Cardiac muscle cell (in vitro differentiated cells and primary cell): ENCODE measurements at regions not wholly inside any gene's neighbourhood (a gene's known extent, or its start where the extent isn't known, plus 50 kb on each side); places are given as distances from the start of the nearest gene placed in this dataset.
"Not testable (repeated sequence)": the region's sequence is repeated elsewhere in the genome, so short reads cannot be mapped to it uniquely, and the experiment has no call there.

Source experiments
- DNase-seq, 2 donors: peaks; one replicate each; pipeline versions ENCODE4 v3.0.0 to v3.0.0-alpha.2; 2010 to 2017; ENCODE audit warnings: low read depth in 1 of 2, low spot score in 1 of 2
- H3K27ac ChIP-seq: fragments of 200-600 bp; sonication (generic); 2 replicates; pipeline ENCODE4 v1.5.1; 2016
- H3K27me3 ChIP-seq: fragments of 200-600 bp; sonication (generic); 2 replicates; pipeline ENCODE4 v1.6.0; 2016; ENCODE audit warnings: control low read depth
- H3K36me3 ChIP-seq: fragments of 200-600 bp; sonication (generic); 2 replicates; pipeline ENCODE4 v1.5.1; 2016; ENCODE audit warnings: control low read depth
- H3K4me1 ChIP-seq: fragments of 200-600 bp; sonication (generic); 2 replicates; pipeline ENCODE4 v1.8.1; 2017; ENCODE audit warnings: low read depth, mild to moderate bottlenecking, mixed run types
- H3K4me3 ChIP-seq: fragments of 200-600 bp; sonication (generic); 2 replicates; pipeline ENCODE4 v1.5.1; 2016; ENCODE audit warnings: mild to moderate bottlenecking
- H3K9me3 ChIP-seq: fragments of 200-600 bp; sonication (generic); 2 replicates; pipeline ENCODE4 v1.5.1; 2017; ENCODE audit warnings: low read depth, mild to moderate bottlenecking, control low read depth
- TF ChIP-seq, protein P1 (sequence below): IDR thresholded peaks from 2 replicates; pipeline ENCODE4 v1.5.1; 2012; ENCODE audit warnings: low read depth, mild to moderate bottlenecking, low read length

DNA sequence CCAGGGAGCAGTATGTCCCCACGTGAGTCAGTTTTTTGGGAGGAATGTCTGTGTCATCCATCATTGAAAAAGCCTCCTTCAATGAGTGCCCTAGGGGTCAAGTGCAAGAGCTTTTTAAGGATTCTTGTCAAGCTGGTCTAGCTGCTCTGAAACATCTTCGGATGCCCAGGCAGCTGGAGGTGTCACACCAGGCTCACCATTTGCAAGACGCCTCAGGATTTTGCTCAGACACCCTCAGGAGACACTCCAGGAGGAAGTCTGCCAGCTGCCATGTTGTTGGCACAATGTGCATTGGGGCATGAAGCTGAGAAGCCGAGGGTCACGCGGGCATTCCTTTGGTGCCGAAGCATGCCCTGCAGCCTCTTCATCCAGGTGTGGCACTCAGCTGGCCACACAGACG lies 111.1 kb upstream of the S1PR3 start:
- no peak for DNase-seq
- Histone ChIP-seq H3K27ac (no peak overlapping the region), H3K9me3 (no peaks in the 10 kb centered on the region), H3K36me3 (no peaks in the 10 kb centered on the region), H3K27me3 (no peaks in the 10 kb centered on the region), H3K4me1 (no peaks in the 10 kb centered on the region), H3K4me3 (no peak overlapping the region)
- TF ChIP-seq, protein P1, sequence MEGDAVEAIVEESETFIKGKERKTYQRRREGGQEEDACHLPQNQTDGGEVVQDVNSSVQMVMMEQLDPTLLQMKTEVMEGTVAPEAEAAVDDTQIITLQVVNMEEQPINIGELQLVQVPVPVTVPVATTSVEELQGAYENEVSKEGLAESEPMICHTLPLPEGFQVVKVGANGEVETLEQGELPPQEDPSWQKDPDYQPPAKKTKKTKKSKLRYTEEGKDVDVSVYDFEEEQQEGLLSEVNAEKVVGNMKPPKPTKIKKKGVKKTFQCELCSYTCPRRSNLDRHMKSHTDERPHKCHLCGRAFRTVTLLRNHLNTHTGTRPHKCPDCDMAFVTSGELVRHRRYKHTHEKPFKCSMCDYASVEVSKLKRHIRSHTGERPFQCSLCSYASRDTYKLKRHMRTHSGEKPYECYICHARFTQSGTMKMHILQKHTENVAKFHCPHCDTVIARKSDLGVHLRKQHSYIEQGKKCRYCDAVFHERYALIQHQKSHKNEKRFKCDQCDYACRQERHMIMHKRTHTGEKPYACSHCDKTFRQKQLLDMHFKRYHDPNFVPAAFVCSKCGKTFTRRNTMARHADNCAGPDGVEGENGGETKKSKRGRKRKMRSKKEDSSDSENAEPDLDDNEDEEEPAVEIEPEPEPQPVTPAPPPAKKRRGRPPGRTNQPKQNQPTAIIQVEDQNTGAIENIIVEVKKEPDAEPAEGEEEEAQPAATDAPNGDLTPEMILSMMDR, result no peak

DNA sequence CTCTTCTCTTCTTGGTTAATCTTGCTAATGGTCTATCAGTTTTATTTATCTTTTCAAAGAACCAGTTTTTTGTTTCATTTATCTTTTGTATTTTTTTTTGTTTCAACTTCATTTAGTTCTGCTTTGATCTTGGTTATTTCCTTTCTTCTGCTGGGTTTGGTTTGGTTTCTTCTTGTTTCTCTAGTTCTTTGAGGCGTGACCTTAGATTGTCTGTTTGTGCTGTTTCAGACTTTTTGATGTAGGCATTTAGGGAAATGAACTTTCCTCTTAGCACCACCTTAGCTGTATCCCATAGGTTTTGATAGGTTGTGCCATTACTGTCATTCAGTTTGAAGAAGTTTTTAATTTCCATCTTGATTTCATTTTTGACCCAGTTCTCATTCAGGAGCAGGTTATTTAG lies 107.0 kb upstream of the S1PR3 start:
- H3K4me1 ChIP-seq, H3K27me3 ChIP-seq, DNase-seq, H3K4me3 ChIP-seq, H3K27ac ChIP-seq, H3K36me3 ChIP-seq, H3K9me3 ChIP-seq: not testable (repeated sequence)

DNA sequence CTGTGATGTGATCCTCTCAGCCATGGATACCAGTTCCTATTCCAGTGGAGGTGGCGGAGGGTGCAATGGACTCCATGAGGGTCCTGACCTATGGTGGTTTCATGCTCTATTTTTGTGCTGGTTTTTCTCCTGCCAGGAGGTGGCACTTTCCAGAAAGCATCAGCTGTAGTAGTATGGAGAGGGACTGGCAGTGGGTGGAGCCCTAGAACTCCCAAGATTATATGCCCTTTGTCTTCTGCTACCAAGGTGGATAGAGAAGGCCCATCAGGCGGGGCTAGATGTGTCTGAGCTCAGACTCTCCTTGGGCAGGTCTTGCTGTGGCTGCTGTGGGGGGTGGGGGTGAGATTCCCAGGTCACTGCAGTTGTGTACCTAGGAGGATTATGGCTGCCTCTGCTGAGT lies 104.5 kb upstream of the S1PR3 start:
- not testable (repeated sequence) for H3K4me1 ChIP-seq, H3K4me3 ChIP-seq, H3K36me3 ChIP-seq, H3K9me3 ChIP-seq, DNase-seq, H3K27me3 ChIP-seq, H3K27ac ChIP-seq

DNA sequence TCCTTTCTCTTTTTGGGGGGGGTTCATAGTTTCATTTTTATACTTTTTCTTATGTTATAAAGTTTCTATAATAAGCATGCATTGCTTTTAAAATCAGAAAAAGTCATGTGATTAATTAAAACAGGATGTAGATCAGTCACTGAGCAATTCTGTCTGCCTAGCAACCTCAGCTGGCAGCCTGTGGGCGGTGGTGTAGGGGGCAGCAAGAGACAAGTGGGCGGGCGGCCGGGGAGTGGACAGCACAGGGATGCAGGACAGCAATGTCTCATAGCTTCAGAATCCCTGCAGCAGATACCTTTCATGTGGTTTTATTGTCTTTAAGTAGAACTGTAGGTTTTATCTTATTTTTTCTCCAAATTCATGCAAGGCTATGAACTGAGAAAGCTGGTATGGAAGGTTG lies 101.9 kb upstream of the S1PR3 start:
- no peaks in the 10 kb centered on the region for H3K36me3 ChIP-seq
- TF ChIP-seq, protein P1, result no peak
- DNase-seq, result peak in 1 of 2 donors; percentile 11

DNA sequence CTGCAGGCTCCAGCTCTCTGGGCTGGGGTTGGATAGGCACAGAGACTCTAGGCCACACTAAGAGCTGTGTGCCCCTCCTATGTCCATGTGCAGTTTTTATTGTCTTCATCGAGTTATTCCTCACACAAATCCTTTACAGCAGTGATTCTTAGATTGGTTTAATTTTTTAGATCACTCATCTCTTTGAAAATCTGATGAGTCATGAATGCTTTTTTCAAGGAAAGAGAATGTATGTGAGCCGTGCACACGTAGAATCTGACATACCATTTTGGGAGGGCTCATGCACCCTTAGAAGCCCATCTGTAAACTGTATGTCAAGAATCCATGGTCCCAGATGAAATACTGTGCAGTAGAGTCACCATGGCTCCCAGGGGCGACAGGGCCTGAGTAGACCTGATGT lies 100.7 kb upstream of the S1PR3 start:
- H3K9me3 ChIP-seq, result no peaks in the 10 kb centered on the region
- no peak for DNase-seq

More for the DNA sequence above, 101.9 kb upstream of the S1PR3 start:
- H3K4me1 ChIP-seq, result no peaks in the 10 kb centered on the region
- no peak overlapping the region for H3K4me3 ChIP-seq
- H3K27me3 ChIP-seq, result no peaks in the 10 kb centered on the region
- H3K9me3 ChIP-seq, result no peaks in the 10 kb centered on the region
- H3K27ac ChIP-seq, result no peak overlapping the region

DNA sequence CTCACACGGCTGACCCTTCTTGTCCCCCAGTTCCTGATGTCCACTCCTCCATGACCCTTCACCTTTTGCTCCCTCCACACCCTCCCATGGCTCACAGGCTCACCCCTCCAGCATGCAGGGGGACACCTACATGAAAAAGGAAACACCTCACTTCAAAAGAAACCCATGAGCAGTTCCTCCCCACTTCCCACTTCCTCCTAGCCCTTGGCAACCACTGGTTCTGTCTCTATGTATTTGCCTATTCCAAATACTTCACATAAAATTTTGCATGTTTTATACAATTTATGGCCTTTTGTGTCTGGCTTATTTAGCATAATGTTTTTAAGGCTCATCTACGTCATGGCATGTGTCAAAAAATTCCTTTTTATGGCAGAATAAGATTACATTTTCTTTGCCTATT lies 100.2 kb upstream of the S1PR3 start:
- Histone ChIP-seq H3K4me3 (no peak overlapping the region), H3K27me3 (no peaks in the 10 kb centered on the region), H3K9me3 (no peaks in the 10 kb centered on the region), H3K4me1 (no peaks in the 10 kb centered on the region), H3K36me3 (no peaks in the 10 kb centered on the region), H3K27ac (no peak overlapping the region)
- DNase-seq, result no peak
- TF ChIP-seq, protein P1, result no peak

More for the DNA sequence above, 100.7 kb upstream of the S1PR3 start:
- TF ChIP-seq, protein P1, result no peak
- Histone ChIP-seq H3K27me3 (no peaks in the 10 kb centered on the region), H3K4me1 (no peaks in the 10 kb centered on the region), H3K36me3 (no peaks in the 10 kb centered on the region), H3K4me3 (no peak overlapping the region), H3K27ac (no peak overlapping the region)

DNA sequence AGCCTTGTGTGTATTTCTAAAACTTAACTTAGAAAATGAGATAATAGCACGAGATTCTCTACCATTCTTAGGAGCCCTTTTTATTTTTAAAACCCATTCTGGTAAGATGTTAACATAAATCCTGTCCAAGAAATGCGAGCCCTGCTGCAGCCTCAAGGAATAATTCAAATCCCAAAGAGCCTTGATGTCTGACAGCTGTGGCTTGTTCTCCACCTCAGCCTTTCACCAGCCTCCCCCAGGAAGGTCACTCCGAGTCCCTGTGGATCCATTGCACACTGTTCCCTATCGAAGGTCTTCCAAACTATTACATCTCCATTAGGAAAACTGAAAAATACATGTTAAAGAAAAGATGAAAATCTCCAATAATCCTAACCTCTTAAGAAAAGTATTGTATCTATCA lies 98.5 kb upstream of the S1PR3 start:
- no peak overlapping the region for H3K27ac ChIP-seq
- H3K27me3 ChIP-seq, result no peaks in the 10 kb centered on the region
- no peaks in the 10 kb centered on the region for H3K4me1 ChIP-seq
- no peaks in the 10 kb centered on the region for H3K36me3 ChIP-seq
- no peak for DNase-seq
- H3K9me3 ChIP-seq, result no peaks in the 10 kb centered on the region
- H3K4me3 ChIP-seq, result no peak overlapping the region
- TF ChIP-seq, protein P1, result no peak
